NB4 (cell line): ENCODE measurements at regions not wholly inside any gene's neighbourhood (a gene's known extent, or its start where the extent isn't known, plus 50 kb on each side); places are given as distances from the start of the nearest gene placed in this dataset.

Experiments
- DNase-seq: peaks from one replicate; pipeline ENCODE4 v3.0.0; 2010; ENCODE audit warnings: low read depth
- H3K4me3 ChIP-seq: one replicate; pipeline ENCODE4 v1.5.1; 2011; ENCODE audit warnings: mild to moderate bottlenecking, low read depth, low read length, moderate library complexity
- CTCF ChIP-seq: IDR thresholded peaks from one replicate; pipeline ENCODE4 v1.5.1; 2012; ENCODE audit warnings: low read depth, low read length
- MYC ChIP-seq: IDR thresholded peaks from 2 replicates; pipeline ENCODE4 v1.6.1; 2011; ENCODE audit warnings: low read depth, low read length
- POLR2A ChIP-seq: IDR thresholded peaks from 2 replicates; pipeline ENCODE4 v1.6.1; 2011; ENCODE audit warnings: mild to moderate bottlenecking; ENCODE audit not compliant: insufficient read length; ENCODE audit errors: extremely low read depth
- TF ChIP-seq, protein P1 (sequence below): IDR thresholded peaks from 2 replicates; pipeline ENCODE4 v1.6.1; 2011; ENCODE audit warnings: low read depth, low read length

DNA sequence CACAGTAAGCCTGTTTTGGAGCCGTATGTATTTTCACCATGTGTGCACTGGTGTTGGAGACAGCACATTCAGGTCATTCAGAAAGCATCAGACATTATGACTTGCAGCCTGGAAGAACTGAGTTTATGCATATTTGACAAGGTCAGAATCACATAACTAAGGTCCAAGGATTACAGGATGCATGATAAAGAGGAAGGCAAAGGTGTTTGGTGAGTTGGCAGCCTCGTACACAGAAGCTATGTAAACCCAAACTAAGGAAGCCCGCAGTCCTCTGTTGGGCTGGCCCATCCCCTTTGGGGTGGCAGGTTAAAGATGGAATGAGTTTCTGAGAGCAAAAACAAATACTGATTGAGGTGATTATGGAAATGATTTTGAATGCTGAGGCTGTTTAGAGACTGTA, 218.4 kb downstream of the KTN1 start:
- no peak overlapping the region for H3K4me3 ChIP-seq
- no peak for DNase-seq
- TF ChIP-seq CTCF (no peak), POLR2A (no peak), MYC (no peak)
- TF ChIP-seq, protein P1, sequence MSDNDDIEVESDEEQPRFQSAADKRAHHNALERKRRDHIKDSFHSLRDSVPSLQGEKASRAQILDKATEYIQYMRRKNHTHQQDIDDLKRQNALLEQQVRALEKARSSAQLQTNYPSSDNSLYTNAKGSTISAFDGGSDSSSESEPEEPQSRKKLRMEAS, result no peak

DNA sequence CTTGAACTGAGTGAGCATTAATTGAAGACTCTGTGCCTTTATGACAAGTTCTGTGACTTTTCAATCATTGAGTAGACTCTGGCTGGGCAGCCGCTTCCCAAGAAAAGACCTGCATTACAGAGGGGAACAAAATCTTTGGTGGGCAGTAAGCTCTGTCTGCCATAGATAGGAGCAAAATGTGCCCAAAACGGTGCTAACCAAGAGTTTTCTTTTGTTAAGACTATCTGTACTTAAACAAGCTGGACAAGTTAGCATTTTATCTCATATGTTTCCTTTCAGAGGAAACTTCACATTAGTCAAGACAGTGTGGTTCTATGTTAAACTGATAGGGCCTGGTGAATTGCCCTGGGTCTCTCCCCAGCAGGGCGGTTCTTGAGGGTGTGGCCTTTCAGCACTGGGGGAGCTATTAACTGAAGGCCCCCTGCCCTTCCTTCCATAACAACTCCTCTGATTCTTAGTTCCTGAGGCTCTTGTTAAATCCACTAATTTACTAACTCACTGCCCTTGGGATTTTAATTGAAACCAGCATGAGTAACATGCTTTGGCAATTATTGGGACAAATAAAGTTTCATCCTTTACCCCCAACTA, 219.6 kb downstream of the KTN1 start:
- no peak for TF ChIP-seq POLR2A
- no peak for TF ChIP-seq MYC
- TF ChIP-seq, protein P1, result no peak
- TF ChIP-seq CTCF, result no peak
- no peak for DNase-seq
- no peak overlapping the region for H3K4me3 ChIP-seq

GRCh38 chr14:55800156-55800785, 220.3 kb downstream of the KTN1 start:
- no peak for DNase-seq
- no peak overlapping the region for H3K4me3 ChIP-seq
- TF ChIP-seq POLR2A (no peak), CTCF (no peak), MYC (no peak)
- TF ChIP-seq, protein P1, result no peak

DNA sequence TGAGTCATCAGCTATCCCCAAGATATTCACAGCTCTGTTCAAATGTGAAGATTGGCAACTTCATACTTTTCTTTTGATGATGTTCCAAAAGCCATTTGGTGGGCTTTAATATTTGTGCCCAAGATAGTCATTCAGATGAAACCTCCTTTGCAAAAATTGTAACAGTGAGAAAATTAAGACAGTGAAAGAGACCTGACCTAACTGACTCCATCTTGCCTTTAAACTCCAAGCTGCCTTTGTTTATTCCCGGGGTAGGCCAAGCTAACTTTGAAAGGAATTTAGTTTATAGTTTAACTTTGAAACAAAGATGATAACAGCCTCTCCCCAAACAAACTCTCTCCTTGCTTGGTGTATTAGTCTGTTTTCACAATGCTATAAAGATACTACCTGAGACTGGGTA, 221.1 kb downstream of the KTN1 start:
- no peak for TF ChIP-seq CTCF
- no peak for DNase-seq
- H3K4me3 ChIP-seq, result no peak overlapping the region

- TF ChIP-seq, protein P1, result no peak
- TF ChIP-seq CTCF (no peak), MYC (no peak), POLR2A (no peak)
- DNase-seq, result peak; percentile 25
- no peak overlapping the region for H3K4me3 ChIP-seq
Observed at GRCh38 chr14:55802986-55803872, 223.2 kb downstream of the KTN1 start.
